ENCODE measurements at regions not wholly inside any gene's neighbourhood (a gene's known extent, or its start where the extent isn't known, plus 50 kb on each side); places are given as distances from the start of the nearest gene placed in this dataset.

DNA sequence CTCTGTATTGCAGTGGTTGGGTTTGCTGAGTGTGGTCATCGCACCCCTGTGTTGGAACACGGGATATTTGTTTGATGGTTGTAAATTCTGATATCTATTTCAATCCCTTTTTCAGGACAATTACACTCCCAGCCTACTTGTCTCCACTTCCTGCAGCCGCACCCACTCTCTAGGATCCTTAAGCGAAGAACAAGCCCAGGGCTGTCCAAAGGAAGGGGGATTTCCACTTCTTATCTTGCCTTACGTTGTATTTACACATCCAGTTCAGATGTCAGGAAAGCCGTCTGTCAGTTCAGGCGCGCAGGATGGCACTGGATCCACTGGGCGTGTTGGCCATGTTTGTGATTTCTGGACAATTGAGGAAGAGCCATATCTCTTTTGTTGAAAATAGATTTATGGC lies 834.5 kb upstream of the SALL3 start:
- H3K14ac ChIP-seq (ENCODE audit: low read length in 2 of 2) = no peak overlapping the region
- no peak overlapping the region for H3K23ac ChIP-seq (ENCODE audit: low read length in 2 of 2)
- WGBS = 92% methylated on average over 7 of the region's 9 CpGs
- DNase-seq = no peak
- no peak overlapping the region for H3K27ac ChIP-seq (ENCODE audit: low read length, poor library complexity, severe bottlenecking)
- no peak overlapping the region for H2BK120ac ChIP-seq (ENCODE audit: low read depth, low read length)
- H3K9me3 ChIP-seq (ENCODE audit: control insufficient read depth, low read length) = peaks cover 5% of the 10 kb centered on the region
- H4K8ac ChIP-seq (ENCODE audit: low read length) = no peak overlapping the region
- H2BK15ac ChIP-seq (ENCODE audit: low read depth, poor library complexity, severe bottlenecking) = no peak overlapping the region
- H3K79me1 ChIP-seq (replicated peaks; ENCODE audit: low read length, poor library complexity, severe bottlenecking) = no peaks in the 10 kb centered on the region
- no peak overlapping the region for H3K4ac ChIP-seq (ENCODE audit: low read depth in 1 of 2, low read length in 2 of 2)
- H2AK5ac ChIP-seq (ENCODE audit: low read length, severe bottlenecking) = no peak overlapping the region
- H4K91ac ChIP-seq (ENCODE audit: low read length) = no peak overlapping the region
- no peak overlapping the region for H2BK5ac ChIP-seq (ENCODE audit: low read depth, low read length, poor library complexity, severe bottlenecking)
- H3K18ac ChIP-seq (ENCODE audit: low read depth in 1 of 2, low read length in 2 of 2) = no peak overlapping the region
- H3K36me3 ChIP-seq (ENCODE audit: control insufficient read depth in 1 of 2, insufficient read depth in 2 of 2, low read depth in 1 of 2, low read length in 2 of 2) = no peaks in the 10 kb centered on the region
- no peak overlapping the region for H3K9ac ChIP-seq (ENCODE audit: low read length)
- H2BK12ac ChIP-seq (ENCODE audit: low read length in 2 of 2) = no peak overlapping the region
- H2AFZ ChIP-seq (ENCODE audit: low read depth, low read length) = no peak overlapping the region
- H3K27me3 ChIP-seq (ENCODE audit: control insufficient read depth in 1 of 2, insufficient read depth in 1 of 2, low read length in 2 of 2) = no peaks in the 10 kb centered on the region
- no peaks in the 10 kb centered on the region for H3K4me1 ChIP-seq (ENCODE audit: control insufficient read depth, insufficient read depth, low read depth, low read length)
- H3K4me2 ChIP-seq (ENCODE audit: low read length, poor library complexity, severe bottlenecking) = no peak overlapping the region
- H3K4me3 ChIP-seq (ENCODE audit: insufficient read depth in 1 of 2, low read depth in 1 of 2, low read length in 2 of 2) = no peak overlapping the region

DNA sequence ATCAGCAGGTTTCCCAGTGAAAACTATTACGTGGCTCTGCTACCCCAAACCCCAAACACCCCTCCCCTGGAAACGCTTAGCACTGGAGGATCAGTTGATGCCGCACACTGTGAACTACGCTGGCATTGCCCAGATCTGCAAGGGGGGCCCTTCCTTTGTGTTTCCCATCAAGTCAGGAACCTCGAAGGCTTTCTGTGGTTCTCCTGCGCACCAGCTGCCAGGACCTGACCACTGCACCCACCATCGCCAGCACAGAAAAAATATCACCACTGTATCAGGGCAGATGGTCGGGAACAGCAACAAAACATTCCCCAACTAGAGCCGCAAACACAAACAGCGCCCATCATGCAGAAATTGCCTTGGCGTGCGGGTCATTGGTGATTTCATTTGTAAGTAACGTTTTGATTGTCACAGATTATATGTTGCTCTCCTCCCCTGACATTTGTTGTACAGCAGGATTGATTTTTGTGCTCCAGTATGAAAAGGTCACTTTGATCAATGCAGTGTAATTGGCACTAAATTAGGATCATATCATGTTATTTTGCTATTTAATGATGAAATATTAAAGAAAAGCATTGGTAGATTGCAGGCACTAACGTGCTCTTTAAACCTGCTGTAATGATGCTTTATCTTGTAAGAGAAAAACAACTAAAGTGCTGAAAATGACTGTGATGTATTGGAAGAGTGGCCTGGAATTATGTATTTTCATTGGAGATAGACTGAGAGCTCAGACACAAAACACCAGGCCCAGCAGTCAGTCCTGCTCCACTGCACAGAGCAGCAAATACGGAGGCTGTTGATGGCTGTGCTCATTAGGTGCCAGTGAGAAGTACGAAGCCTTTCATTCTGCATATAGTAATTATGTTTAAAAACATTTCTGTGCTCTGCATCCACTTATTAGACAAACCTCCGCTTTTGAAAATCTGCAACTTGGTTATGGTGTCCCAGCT lies 833.2 kb upstream of the SALL3 start:
- no peaks in the 10 kb centered on the region for H3K79me1 ChIP-seq (replicated peaks; ENCODE audit: low read length, poor library complexity, severe bottlenecking)
- no peak overlapping the region for H3K23ac ChIP-seq (ENCODE audit: low read length in 2 of 2)
- H2BK15ac ChIP-seq (ENCODE audit: low read depth, poor library complexity, severe bottlenecking) = no peak overlapping the region
- H4K91ac ChIP-seq (ENCODE audit: low read length) = no peak overlapping the region
- no peak overlapping the region for H2BK12ac ChIP-seq (ENCODE audit: low read length in 2 of 2)
- no peaks in the 10 kb centered on the region for H3K36me3 ChIP-seq (ENCODE audit: control insufficient read depth in 1 of 2, insufficient read depth in 2 of 2, low read depth in 1 of 2, low read length in 2 of 2)
- WGBS = 77% methylated on average over 16 of the region's 17 CpGs
- H3K4ac ChIP-seq (ENCODE audit: low read depth in 1 of 2, low read length in 2 of 2) = no peak overlapping the region
- H3K4me1 ChIP-seq (ENCODE audit: control insufficient read depth, insufficient read depth, low read depth, low read length) = no peaks in the 10 kb centered on the region
- no peak overlapping the region for H3K9ac ChIP-seq (ENCODE audit: low read length)
- no peaks in the 10 kb centered on the region for H3K27me3 ChIP-seq (ENCODE audit: control insufficient read depth in 1 of 2, insufficient read depth in 1 of 2, low read length in 2 of 2)
- no peak overlapping the region for H4K8ac ChIP-seq (ENCODE audit: low read length)
- H2AFZ ChIP-seq (ENCODE audit: low read depth, low read length) = no peak overlapping the region
- H3K18ac ChIP-seq (ENCODE audit: low read depth in 1 of 2, low read length in 2 of 2) = no peak overlapping the region
- H3K9me3 ChIP-seq (ENCODE audit: control insufficient read depth, low read length) = peaks cover 5% of the 10 kb centered on the region
- no peak for DNase-seq
- no peak overlapping the region for H2BK5ac ChIP-seq (ENCODE audit: low read depth, low read length, poor library complexity, severe bottlenecking)
- no peak overlapping the region for H2AK5ac ChIP-seq (ENCODE audit: low read length, severe bottlenecking)
- no peak overlapping the region for H3K14ac ChIP-seq (ENCODE audit: low read length in 2 of 2)
- H2BK120ac ChIP-seq (ENCODE audit: low read depth, low read length) = no peak overlapping the region
- no peak overlapping the region for H3K27ac ChIP-seq (ENCODE audit: low read length, poor library complexity, severe bottlenecking)
- no peak overlapping the region for H3K4me3 ChIP-seq (ENCODE audit: insufficient read depth in 1 of 2, low read depth in 1 of 2, low read length in 2 of 2)
- H3K4me2 ChIP-seq (ENCODE audit: low read length, poor library complexity, severe bottlenecking) = no peak overlapping the region

DNA sequence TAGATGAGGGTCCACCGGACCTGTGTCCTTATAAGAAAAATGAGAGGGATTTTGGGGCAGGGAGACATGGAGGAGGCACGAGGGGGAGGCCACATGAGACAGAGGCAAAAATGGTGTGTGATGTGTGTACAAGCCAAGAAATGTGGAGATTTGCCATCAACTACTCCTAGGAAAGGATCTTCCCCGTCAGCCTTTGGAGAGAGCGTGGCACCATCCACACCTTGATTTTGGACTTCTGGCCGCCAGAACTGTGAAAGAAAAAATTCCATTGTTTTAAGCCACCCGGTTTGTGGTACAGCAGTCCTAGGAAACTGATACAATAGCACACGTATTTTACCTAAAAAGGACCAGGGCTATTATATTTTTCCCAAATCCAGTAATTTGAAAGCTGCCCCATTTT lies 829.0 kb upstream of the SALL3 start:
- no peak overlapping the region for H4K8ac ChIP-seq (ENCODE audit: low read length)
- no peaks in the 10 kb centered on the region for H3K27me3 ChIP-seq (ENCODE audit: control insufficient read depth in 1 of 2, insufficient read depth in 1 of 2, low read length in 2 of 2)
- 80% methylated on average over 7 of the region's 7 CpGs for WGBS
- no peaks in the 10 kb centered on the region for H3K79me1 ChIP-seq (replicated peaks; ENCODE audit: low read length, poor library complexity, severe bottlenecking)
- H3K4ac ChIP-seq (ENCODE audit: low read depth in 1 of 2, low read length in 2 of 2) = no peak overlapping the region
- no peak overlapping the region for H2BK12ac ChIP-seq (ENCODE audit: low read length in 2 of 2)
- H2BK15ac ChIP-seq (ENCODE audit: low read depth, poor library complexity, severe bottlenecking) = no peak overlapping the region
- H3K4me1 ChIP-seq (ENCODE audit: control insufficient read depth, insufficient read depth, low read depth, low read length) = no peaks in the 10 kb centered on the region
- H3K36me3 ChIP-seq (ENCODE audit: control insufficient read depth in 1 of 2, insufficient read depth in 2 of 2, low read depth in 1 of 2, low read length in 2 of 2) = no peaks in the 10 kb centered on the region
- H3K18ac ChIP-seq (ENCODE audit: low read depth in 1 of 2, low read length in 2 of 2) = no peak overlapping the region
- no peak overlapping the region for H3K4me2 ChIP-seq (ENCODE audit: low read length, poor library complexity, severe bottlenecking)
- H3K23ac ChIP-seq (ENCODE audit: low read length in 2 of 2) = no peak overlapping the region
- no peak overlapping the region for H3K4me3 ChIP-seq (ENCODE audit: insufficient read depth in 1 of 2, low read depth in 1 of 2, low read length in 2 of 2)
- no peak overlapping the region for H2AK5ac ChIP-seq (ENCODE audit: low read length, severe bottlenecking)
- H2BK5ac ChIP-seq (ENCODE audit: low read depth, low read length, poor library complexity, severe bottlenecking) = no peak overlapping the region
- H4K91ac ChIP-seq (ENCODE audit: low read length) = no peak overlapping the region
- no peak overlapping the region for H2BK120ac ChIP-seq (ENCODE audit: low read depth, low read length)
- no peak for DNase-seq
- H3K14ac ChIP-seq (ENCODE audit: low read length in 2 of 2) = no peak overlapping the region
- peaks cover 5% of the 10 kb centered on the region for H3K9me3 ChIP-seq (ENCODE audit: control insufficient read depth, low read length)
- no peak overlapping the region for H3K9ac ChIP-seq (ENCODE audit: low read length)
- no peak overlapping the region for H2AFZ ChIP-seq (ENCODE audit: low read depth, low read length)
- H3K27ac ChIP-seq (ENCODE audit: low read length, poor library complexity, severe bottlenecking) = no peak overlapping the region

DNA sequence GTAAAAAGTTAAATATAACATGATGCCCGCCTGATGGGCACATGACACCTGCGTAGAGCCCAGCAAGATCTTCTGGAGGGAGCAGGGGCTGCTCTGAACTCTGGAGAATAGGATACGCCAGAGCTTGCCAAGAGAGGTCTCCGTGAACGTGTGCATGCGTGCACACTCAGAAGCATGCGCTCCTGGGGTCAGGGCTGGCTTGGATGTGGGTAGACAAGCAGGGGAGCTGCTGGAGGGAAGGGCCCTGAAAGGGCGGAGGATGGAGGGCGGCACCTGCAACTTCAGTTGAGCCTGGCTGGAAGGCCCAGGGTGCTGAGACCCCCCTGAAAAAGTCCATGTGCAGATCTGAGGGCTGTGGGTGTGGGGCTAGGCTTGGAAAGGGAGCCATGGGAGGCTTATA lies 828.4 kb upstream of the SALL3 start:
- Histone ChIP-seq H3K9ac (ENCODE audit: low read length) (no peak overlapping the region), H3K9me3 (ENCODE audit: control insufficient read depth, low read length) (peaks cover 5% of the 10 kb centered on the region)
- DNase-seq = no peak

More for the DNA sequence above, 828.4 kb upstream of the SALL3 start:
- H2AFZ ChIP-seq (ENCODE audit: low read depth, low read length) = no peak overlapping the region
- no peak overlapping the region for H3K23ac ChIP-seq (ENCODE audit: low read length in 2 of 2)
- H3K14ac ChIP-seq (ENCODE audit: low read length in 2 of 2) = no peak overlapping the region
- 83% methylated on average over 9 of the region's 9 CpGs for WGBS
- no peak overlapping the region for H4K8ac ChIP-seq (ENCODE audit: low read length)
- no peak overlapping the region for H3K4me3 ChIP-seq (ENCODE audit: insufficient read depth in 1 of 2, low read depth in 1 of 2, low read length in 2 of 2)
- no peaks in the 10 kb centered on the region for H3K36me3 ChIP-seq (ENCODE audit: control insufficient read depth in 1 of 2, insufficient read depth in 2 of 2, low read depth in 1 of 2, low read length in 2 of 2)
- H3K79me1 ChIP-seq (replicated peaks; ENCODE audit: low read length, poor library complexity, severe bottlenecking) = no peaks in the 10 kb centered on the region
- H2BK120ac ChIP-seq (ENCODE audit: low read depth, low read length) = no peak overlapping the region
- H2BK5ac ChIP-seq (ENCODE audit: low read depth, low read length, poor library complexity, severe bottlenecking) = no peak overlapping the region
- no peak overlapping the region for H3K4me2 ChIP-seq (ENCODE audit: low read length, poor library complexity, severe bottlenecking)
- no peak overlapping the region for H3K4ac ChIP-seq (ENCODE audit: low read depth in 1 of 2, low read length in 2 of 2)
- H4K91ac ChIP-seq (ENCODE audit: low read length) = no peak overlapping the region
- no peak overlapping the region for H2BK15ac ChIP-seq (ENCODE audit: low read depth, poor library complexity, severe bottlenecking)
- H3K18ac ChIP-seq (ENCODE audit: low read depth in 1 of 2, low read length in 2 of 2) = no peak overlapping the region
- H3K27ac ChIP-seq (ENCODE audit: low read length, poor library complexity, severe bottlenecking) = no peak overlapping the region
- H2AK5ac ChIP-seq (ENCODE audit: low read length, severe bottlenecking) = no peak overlapping the region
- H3K27me3 ChIP-seq (ENCODE audit: control insufficient read depth in 1 of 2, insufficient read depth in 1 of 2, low read length in 2 of 2) = no peaks in the 10 kb centered on the region
- no peaks in the 10 kb centered on the region for H3K4me1 ChIP-seq (ENCODE audit: control insufficient read depth, insufficient read depth, low read depth, low read length)
- no peak overlapping the region for H2BK12ac ChIP-seq (ENCODE audit: low read length in 2 of 2)

Measured in mesenchymal stem cell (in vitro differentiated cells and primary cell).